Fibroblast of the conjunctiva (primary cell): ENCODE measurements at regions not wholly inside any gene's neighbourhood (a gene's known extent, or its start where the extent isn't known, plus 50 kb on each side); places are given as distances from the start of the nearest gene placed in this dataset.

Experiments used
- DNase-seq: peaks from one replicate; pipeline ENCODE4 v3.0.0-alpha.2; 2010; ENCODE audit warnings: low read depth

DNA sequence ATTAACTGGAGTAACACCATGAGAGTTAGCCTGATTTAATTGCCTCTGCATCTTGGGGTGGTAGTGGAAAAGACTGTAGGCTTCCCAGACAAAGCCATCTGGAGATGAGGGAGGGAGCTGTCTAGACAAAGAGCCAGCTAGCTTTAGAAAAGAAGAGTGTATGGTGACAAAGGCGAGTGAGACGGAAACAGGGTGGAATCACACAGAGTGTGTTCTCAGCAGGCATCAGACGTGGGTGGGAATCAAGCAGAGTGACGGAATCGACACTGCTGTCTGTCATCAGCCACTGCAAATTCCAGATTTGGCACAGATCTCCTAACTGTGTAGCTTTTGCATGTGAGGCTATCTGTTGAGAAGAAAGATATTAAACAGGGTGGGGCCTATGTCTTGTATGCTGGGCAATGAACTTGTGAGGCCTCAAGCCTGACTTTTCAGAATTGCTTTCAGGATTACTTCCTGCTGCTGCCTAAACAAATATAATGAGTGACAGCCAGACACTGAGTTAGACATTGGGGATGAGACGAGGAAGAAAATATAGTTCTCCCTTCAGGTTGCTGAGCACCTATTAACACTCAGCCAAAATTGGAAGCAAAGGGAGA lies 236.5 kb upstream of the GRIP1 start:
- DNase-seq: no peak

DNA sequence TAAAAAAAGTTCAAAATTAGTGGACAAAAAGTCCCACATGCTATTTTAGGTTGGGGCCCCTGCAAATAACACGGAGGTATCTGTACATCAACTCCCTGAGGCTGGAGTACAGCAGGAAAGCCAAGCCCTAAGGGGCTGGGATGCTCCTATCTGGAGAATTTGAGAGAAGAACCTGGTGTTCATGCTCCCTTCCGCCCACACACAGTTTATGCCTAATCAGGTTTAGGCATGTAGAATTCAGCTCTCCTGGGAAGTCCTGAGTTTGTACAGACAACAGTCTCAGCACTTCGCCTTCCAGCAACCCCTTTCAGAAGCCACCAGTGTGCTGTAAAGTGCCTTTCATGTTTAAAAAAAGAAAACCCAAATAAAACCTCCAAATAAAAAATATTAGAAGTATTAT lies 237.3 kb upstream of the GRIP1 start:
- DNase-seq: no peak

DNA sequence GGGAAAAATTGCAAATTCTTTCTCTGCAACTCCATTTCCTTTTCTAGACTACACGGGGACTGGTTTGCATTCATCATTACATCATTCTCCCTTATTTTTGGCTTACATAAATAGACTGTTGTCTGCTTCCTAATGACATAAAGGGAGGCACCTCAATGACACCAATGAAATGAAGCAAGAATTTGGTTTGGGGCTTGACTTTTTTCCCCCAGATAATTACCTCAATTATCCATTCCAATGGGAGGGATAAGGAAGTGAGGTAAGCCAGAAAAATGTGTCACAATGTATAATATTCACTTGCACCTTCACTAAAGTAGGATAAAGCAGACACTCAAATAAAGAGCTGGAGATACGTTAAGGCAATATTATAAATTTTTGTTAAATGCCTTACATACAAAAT lies 240.6 kb upstream of the GRIP1 start:
- DNase-seq: no peak

DNA sequence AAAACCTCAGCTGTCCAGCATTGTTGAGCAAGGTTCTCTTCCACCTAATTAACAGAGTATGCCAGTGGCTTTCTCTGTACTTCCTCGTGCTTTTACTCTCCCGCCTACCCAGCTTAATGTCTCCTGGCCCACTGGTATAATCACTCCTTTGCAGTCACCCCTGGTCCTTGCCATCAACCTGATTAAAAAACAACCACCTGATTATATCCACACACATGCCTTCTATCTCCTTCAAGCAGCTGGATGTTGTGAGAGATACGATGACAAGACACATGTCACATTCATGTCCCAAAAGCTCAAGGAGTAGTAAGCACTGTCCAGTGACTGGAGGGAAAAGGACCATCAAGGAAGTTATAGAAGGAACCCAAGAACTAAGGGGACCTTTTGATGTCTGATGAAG lies 241.3 kb upstream of the GRIP1 start:
- no peak for DNase-seq

DNA sequence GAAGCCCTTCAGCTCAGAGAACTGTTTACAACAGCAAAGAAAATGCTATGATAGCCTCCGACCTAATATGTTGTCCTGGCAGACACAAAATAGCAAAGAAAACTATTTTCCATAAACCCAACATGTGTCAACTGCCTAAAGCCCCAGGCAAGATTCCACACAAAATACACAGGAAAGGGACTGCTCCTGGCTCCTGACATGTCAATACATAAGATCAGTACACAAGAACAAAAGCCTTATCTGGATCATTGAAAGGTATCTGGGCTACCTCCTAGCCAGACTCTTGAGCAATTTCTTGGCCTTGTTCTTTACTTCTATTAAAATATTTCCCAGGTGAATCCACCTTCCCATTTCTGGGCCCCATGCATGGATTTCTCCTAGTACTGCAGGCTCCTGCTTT lies 242.3 kb upstream of the GRIP1 start:
- DNase-seq: no peak

DNA sequence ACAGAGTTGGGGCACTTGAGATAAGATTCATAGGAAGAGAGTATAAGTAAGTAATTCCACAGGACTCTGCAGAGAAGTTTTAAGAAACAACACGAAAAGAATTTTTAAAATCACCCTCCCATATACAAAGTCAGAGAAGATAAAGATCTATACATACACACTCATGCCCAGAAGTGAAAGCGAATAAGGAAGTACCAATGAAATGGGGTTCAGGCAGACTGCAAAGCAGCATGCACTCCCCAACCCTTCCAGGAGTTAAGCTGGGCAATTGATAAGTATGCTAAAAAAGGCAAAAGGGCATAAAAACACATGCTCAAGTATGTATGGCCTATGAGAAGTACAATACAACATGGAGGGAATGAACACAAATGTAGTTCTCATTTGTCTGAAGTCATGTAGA lies 246.2 kb upstream of the GRIP1 start:
- DNase-seq: no peak

DNA sequence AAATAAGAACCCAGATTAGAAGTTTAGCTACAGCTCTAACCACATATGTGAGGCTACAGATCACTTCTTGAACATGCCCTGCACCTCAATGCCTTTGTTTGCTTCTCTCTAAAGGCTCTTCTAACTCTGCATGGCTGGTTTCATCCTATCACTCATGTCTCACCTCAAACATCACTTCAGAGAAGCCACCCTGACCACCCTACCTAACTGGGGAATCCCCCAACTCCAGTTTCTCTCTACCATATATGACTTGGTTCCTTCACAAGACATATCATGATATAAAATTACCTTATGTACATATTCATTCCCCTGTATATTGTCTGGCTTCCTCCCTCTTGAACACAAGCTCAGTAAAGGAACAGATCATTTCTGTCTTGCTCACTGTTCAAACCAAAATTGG lies 250.2 kb upstream of the GRIP1 start:
- no peak for DNase-seq

DNA sequence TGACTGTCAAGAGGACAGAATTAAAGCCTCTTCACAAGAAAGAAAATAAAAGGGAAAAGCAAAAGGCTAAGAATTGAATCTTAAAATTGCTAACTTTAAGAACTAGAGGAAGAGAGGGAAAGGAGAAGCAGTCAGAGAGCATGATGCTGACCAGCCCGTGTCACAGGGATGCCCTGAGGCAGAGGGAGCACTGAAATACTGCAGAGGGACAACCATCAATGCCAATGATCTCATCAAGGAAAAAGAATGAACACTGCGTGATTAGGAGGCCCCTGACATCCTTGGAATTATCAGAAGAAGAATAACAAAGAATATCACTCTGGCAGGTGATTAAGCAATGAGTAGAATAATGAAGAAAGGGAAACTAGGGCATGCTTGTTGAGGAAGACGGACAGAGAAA lies 252.2 kb upstream of the GRIP1 start:
- no peak for DNase-seq

DNA sequence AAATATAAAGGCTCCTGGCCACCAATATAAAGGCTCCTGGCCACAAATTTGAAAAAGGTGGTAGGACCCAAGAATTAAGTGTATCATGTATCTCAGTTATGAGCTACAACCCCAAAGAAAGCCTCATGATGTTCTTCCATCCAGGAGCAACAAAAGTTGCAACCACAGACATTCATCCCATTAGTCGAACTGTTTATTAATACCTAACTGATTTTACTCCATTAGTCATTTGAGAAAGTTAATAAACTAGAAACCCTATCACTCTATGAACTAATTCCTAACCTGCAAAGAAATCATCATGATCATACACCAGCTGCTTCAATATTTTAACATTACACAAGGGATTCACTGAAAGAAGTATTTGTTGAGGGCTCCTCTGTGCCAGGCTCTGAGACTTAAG lies 253.2 kb upstream of the GRIP1 start:
- DNase-seq: no peak

DNA sequence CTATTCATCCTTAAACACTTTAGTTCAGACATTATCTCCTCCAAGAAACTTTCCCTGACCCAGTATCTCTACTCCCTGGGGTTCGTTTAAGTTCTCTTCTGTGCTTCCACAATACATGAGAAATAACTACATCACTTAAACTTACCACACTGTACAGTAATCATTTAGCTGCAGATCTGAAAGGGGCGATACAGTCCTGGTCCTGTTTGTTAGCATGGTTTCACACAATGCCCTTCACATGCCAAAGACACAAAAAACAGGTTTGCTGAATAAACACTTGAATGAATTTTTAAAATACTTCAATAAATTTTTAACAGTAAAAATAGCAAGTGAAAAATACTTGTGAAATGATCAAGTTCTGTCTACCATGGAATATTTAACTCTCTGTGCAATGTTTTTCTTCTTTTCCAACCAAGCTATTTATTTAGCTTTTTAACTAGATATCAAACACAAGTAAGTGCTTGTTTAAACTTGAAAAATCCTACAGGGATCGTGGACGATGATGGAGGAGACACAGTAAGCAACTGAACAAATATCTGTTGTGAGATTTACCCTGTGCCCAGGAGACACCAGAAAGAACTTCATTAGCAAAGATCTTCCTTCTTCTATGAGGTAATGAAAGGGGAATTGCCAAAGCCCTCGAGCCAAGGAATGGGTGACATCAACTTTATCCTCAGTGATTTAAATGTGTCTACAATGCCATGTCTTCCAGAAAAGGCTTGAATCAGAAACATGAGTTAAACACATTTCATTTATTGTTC lies 255.6 kb upstream of the GRIP1 start:
- no peak for DNase-seq

DNA sequence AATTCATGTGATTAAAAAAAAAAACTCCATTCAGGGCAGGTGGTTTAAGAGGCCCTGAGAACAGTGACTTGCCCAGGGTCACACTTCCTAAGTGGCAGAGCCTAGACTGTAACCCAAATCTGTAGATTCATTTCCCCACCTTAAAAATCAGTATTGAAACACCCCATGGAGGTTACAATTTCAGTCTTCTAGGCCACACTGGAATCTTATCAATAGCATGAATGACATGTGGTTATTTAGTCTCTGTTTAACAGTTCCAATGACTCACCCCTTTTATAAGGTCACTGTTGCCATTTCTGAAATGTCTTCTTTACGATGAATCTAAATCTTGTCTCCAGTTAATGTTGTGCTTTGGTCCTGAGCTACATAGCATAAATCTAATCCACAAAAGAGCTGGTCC lies 262.3 kb upstream of the GRIP1 start:
- no peak for DNase-seq

DNA sequence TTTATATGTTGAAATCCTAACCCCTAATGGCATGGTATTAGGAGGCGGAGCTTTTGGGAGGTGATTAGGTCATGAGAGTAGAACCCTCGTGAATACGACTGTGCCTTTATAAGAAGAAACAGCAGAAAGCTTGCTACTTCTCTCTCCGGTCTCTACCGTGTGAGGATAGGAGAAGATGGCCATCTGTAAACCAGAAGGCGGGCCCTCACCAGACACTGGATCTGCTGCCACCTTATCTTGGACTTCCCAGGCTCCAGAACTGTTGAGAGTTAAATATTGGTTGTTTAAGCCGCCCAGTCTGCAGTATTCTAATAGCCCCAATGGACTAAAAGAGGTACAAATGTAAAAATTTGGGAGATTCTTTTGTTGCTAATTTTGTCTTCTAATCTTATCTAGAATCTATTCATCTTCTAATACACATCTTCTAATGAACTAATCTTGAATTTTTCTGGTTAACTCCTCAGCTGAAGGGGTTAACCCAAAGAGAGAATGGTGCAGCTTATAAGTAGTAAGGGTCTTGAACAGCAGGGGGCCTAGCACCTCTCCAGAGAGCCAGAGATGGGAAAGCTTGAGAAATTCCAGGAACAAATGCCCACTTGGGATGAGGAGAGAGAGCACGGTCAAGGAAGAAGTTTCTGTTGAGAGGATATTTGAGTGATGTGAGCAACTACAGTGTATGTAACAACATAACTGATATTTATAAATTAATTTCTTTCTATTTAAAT lies 264.0 kb upstream of the GRIP1 start:
- no peak for DNase-seq

DNA sequence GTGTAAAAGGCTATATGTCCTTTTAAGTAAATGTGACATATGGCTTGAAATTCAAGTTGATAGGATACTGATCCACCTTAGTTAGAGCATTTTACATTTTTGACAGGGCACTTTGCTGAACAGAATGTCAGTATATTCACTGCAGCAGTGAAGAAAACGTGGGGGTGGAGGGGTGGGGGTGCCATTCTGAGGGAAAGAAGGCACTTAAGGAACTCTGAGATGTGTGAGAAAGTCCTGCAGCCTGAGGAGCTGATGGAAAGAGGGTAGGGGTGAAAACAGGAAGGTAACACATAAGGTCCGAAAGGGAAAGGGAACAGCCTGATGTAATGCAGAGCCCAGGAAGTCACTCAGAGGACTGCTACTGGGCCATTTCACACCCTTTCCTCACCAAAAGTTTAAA lies 265.5 kb upstream of the GRIP1 start:
- DNase-seq: no peak

DNA sequence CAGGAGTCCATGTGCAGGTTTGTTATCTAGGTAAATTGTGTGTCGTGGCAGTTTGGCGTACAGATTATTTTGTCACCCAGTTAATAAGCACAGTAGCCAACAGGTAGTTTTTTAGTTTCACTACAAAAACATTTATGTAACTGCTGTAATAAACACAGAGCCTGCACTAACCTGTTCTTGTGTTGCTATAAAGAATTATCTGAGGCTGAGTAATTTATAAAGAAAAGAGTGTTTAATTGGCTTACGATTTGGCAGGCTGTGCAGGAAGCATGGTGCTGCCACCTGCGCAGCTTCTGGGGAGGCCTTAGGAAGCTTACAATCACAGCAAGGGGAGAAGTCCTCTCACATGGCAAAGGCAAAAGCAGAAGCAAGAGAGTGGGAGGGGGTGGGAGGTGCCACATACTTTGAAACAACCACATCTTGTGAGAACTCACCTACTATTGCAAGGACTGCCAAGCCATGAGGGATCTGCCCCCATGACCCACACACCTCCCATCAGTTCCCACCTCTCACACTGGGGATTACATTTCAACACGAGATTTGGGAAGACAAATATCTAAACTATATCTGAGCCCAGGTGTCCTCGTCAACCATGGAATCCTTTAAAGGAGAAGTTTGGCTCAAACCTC lies 266.4 kb upstream of the GRIP1 start:
- no peak for DNase-seq

DNA sequence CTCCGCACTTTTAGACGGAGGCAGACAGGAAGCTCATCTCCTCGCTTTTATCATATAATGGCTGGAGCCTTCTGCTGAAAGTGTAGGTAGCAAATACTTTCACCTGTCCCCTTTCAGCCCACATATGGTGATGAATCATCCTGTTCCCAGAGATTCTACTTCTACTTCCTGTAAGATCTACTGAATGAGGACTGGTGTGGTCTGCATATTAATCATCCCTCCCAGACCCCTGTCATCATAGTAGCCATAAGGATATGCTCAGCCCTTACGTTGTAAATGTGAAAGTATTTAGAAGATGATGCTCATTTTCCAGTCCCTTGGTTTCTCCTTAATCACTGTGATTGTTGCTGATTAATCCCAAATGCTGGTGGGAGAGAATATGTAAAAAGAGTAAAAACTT lies 268.2 kb upstream of the GRIP1 start:
- DNase-seq: no peak

DNA sequence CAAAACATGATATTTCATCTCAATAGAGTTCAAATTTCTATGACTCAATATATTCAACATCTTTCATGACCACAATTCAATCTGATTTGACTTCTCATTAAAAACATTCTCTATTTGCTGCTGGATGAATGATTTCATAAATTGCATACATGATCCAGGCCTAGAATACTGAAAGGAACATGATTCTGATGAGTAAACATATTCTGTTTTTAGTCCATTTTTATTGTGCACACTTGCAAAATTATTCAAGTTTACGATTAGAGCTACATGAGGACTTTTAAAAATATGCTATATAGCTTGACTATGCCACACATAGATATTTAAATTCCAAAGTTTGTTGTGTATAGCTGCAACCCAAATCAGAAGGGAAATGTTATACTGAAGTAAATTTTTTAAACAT lies 273.8 kb upstream of the GRIP1 start:
- no peak for DNase-seq

DNA sequence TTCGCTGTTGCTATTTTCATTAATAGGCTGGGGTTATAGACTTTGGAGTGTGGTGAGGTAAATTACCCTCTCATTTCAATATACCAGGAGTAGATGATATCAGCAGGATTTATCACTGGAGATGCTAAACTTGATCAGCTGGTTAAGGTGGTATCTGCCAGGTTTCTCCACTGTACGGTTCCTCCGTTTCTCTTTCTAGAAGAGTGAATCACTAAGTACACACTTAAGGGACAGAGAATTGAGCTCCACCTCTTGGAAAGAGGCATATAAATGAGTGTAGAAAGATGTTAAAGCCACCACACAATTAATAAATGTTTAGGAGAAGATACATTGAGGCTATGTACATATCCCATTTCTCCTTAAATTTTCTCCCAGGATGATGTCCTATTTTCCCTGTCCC lies 277.4 kb upstream of the GRIP1 start:
- no peak for DNase-seq

DNA sequence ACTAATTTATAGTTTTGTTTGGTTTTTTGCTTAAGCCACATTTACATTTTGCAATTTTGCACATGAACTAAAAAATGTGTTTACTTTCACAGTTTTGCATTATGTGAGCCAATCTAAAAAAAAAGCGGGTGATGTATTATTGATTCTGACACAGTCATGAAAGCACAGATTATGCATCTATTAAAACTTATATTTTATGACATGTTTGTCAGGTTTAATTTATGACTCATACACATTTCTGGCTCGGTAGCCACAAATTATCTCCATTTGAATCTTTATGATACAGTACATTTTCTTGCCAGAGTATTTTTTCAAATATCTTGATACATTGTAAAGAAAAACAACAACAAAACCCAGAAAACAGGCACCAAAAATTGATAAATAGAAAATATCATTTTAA lies 280.4 kb upstream of the GRIP1 start:
- DNase-seq: no peak

DNA sequence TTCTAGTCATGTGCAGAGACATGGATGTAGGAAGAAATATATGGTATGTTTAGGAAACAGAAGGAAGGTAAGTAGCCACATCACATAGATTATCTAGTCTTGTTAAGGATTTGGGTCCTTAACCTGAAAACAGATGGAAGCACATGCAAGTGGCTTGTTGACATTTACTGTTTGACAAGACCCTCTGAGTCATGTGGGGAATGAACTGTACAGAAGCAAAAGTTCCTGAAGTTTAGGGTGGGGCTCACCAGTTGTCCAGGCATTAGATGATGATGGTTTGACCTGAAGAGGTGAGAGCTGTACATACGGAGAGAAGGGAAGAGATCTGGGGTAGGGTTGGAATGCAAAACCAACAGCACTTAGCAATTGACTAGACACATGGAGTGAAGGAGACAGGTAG lies 281.1 kb upstream of the GRIP1 start:
- no peak for DNase-seq

DNA sequence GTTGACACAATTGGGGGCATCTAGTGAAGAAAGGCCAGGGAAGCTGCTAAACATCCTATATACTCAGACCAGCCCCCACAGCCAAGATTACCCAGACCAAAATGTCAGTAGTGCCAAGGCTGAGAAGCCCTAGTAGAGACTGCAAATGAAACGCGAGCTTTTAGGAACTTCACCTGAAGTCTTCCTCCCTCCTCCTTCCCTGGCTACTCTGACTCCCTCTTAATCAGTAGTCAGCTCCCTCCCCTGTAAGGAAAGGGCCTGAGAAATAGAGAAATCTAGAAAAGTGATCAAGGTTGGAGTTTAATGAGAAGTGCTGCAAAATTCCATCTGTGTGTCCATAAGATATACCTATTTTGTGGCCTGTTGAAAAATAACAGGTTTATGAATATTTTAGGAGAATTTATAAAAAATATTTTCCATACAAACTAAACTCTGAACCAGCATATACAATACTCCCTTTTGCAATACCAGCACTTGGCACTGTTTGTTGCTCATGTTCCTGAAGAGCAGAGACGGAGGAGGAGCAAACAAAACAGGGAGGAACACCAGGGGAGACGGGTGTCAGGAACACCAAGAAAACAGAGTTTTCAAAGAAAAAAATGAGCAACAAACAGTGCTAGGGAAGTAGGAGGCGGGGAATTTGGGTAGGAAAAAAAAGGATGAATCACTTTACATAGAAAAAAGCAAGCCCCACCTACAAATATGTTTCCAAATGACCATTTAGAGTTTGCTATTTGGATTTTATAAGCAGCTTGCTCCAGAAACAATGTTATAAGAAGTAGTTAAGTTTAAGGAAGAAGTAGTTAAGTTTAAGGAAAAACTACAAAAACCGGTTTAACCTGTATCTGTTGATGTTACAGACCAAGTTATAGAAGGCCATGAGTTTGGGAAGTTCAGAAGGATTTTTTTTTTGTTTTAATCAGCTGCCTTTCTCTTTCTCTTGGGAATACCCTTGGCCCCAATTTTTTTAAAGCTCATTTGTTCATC lies 282.1 kb upstream of the GRIP1 start:
- no peak for DNase-seq

DNA sequence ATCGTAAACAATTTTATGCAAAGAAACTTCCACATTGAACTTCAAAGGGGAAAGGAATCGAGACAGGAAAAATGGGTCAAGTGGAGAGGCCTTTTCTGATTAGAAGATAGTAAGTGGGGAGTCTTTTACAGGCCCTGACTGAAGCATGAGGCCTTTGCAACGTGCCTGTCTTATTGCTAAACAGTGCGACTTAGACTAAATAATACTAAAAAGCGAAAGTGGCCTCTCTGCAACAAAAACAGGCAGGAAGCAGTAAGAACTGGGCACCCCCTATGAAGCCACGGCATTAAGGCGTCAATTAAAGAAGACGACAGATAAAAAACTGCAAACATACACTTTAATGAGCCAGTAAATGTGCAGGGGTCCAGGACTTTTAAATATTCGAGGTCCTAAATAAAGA lies 283.4 kb upstream of the GRIP1 start:
- DNase-seq: no peak

DNA sequence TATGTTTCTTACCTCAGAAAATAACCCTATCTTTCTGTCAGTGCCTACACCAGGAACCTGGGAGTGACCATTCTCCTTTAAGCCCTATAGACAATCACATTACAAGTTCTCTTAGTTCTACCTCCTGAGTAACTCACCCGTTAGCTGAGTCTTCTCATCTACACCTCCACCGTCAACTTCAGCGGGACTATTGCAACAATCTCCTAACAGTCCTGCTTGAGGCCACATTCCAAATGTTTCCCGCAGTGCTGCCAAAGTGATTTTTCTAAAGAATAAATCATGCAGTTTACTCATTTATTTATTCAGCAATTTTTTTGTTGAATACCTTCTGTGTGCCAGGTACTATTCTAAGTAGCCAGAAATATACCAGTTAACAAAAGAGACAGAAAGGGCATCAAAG lies 285.0 kb upstream of the GRIP1 start:
- no peak for DNase-seq
